ENCODE measurements at regions not wholly inside any gene's neighbourhood (a gene's known extent, or its start where the extent isn't known, plus 50 kb on each side); places are given as distances from the start of the nearest gene placed in this dataset.
A peak's percentile ranks its signal among the peaks of the same experiment; 100 is the strongest.

GRCh38 chr4:136928957-136929411, 603.3 kb downstream of the PCDH18 start:
- DNase-seq (ENCODE audit: low spot score): no peak

- no peak for DNase-seq (ENCODE audit: low spot score)
Observed at GRCh38 chr4:136927172-136927571, 605.1 kb downstream of the PCDH18 start.

DNA sequence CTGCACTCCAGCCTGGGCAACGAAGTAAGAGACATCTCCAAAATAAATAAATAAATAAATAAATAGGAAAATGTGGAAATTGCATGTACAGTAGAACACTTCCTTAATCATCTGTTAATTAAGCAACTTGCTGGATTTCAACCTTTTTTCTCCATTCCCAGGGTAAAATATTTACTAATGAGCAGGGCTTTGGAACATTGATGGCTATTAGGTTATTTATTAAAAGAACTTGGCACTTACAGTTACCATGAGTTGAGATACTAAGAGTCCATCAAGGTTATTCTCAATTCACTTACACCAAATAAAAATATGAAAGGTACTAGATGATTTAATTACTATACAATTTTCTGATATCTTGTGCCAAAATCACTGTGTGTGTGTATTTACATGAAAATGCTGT, 607.1 kb downstream of the PCDH18 start:
- no peak for DNase-seq (ENCODE audit: low spot score)

DNA sequence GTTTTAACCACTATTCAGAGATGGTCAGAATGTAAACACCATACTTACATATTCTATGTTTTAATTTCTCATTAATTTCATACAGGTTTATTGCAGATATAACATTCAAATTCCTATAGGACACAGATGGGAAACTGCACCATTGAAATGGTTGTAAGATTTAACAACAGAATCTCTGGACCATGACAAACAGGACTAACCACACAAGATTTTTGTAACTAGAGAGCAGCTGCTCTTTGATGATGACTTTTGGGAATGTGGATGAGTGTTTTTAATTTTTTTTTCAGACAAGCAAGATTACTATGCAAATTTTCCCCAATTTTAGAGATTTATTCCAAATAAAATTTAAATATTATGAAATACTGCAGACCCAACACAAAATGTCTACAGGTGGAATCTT, 610.2 kb downstream of the PCDH18 start:
- no peak for DNase-seq (ENCODE audit: low spot score)

DNA sequence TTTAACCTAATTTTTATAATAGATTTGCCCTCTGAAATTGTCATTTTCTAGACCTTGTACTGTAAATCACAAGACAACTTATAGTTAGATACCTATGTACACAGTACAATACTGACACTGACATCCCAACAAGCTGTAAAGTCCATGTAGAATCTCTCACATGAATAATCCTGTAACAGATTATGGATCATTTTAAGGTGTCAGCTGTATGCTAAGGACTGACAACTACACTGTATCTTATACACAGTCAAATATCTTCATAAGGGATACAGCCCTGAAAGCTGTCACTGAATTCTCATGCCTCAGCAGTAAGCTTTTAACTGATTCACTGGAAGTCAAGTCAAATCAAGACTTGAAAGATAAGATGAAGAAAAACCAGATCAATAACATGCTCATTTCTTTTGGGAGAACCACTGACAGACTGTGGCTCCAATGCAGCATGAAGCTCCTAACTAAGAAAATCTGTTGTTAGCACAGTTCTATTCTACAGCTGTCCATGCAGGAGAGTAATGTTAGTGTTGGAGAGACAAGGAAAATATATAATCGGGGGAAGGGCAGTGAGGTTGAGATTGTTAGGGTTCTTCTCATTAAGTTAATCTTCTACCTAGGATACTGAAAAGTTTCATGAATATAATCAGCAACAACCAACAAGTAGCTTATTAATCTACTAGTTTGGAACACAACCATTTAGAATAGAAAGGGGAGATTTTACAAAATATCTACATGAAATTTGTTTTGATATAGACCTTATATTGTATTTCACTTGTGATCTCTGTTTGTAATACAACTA, 612.0 kb downstream of the PCDH18 start:
- no peak for DNase-seq (ENCODE audit: low spot score)

DNA sequence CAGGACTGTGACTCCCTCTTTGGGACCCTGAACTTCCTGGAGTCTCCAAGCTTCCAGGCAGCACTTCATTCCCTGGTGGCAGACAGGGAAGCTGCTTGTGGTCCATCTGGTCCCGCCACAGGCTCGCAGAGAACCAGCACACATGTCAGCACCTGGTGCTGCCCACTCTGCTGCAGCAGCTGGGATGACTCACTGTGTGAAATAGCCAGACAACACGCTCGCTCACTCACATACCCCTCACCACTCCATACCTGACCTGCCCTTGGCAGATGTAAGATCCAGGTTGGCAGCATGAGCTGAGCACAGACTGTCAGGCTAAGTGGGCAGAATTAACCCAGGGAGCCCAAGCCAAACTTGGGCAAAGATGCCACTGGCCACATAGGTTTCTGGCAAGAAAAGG, 613.5 kb downstream of the PCDH18 start:
- no peak for DNase-seq (ENCODE audit: low spot score)

DNA sequence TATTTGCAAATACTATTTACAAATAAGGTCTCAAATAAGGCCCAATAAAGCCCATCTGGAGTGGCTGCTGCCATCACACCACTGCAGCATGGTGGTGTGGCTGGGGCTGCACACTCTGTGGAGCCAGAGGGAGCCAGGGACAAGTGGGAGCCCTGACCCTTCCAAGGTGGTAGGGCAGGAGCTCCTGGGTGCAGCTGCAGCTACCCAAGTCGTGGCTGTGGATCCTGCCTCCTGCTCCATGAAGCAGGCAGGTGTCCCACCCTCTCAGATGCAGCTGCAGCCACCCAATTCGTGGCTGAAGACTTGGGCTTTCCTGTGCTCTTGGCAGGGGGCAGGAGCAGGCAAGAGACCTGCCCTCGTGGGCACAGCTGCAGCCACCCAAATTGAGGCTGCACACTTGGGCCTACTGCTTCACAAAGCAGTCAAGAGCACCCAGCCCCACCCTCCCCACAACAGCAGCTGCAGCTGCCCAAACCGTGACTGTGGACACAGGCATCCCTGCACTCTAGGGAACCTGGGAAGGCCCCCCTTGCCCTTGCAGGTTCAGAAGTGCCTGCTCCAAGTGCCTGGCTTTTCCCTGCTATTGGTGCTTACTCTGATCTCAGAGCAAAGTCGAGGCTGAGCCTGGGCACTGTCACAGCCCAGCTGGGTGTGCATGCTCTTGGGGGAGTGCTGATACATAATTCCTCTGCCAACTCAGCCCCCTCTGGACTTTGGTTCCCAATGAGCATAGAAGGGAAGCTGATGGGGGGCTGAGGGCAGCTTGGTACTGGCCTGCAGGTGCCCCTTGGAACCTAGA, 614.8 kb downstream of the PCDH18 start:
- no peak for DNase-seq (ENCODE audit: low spot score)

DNA sequence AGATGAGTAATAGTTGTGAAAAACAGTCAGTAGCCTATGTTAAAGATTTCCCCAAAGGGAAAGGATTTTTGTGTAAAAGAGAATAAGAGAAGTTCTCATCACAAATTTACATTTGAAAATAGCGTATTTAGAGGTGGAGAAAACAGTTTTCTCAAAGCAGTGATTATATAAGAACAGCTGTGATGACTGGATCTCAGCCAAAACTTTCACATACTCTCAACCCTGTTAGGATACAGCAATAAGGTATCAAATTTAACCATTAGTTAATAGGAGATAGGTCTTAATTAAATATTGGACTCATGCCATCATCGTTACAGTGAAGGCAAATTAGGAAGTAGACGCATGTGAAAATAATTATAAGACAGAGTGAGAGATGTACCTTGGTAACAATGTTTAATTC, 622.7 kb downstream of the PCDH18 start:
- DNase-seq (ENCODE audit: low spot score): no peak

- DNase-seq (ENCODE audit: low spot score): no peak
Observed at GRCh38 chr4:136908122-136908521, 624.2 kb downstream of the PCDH18 start.

- no peak for DNase-seq (ENCODE audit: low spot score)
Observed at GRCh38 chr4:136900696-136901095, 631.6 kb downstream of the PCDH18 start.

DNA sequence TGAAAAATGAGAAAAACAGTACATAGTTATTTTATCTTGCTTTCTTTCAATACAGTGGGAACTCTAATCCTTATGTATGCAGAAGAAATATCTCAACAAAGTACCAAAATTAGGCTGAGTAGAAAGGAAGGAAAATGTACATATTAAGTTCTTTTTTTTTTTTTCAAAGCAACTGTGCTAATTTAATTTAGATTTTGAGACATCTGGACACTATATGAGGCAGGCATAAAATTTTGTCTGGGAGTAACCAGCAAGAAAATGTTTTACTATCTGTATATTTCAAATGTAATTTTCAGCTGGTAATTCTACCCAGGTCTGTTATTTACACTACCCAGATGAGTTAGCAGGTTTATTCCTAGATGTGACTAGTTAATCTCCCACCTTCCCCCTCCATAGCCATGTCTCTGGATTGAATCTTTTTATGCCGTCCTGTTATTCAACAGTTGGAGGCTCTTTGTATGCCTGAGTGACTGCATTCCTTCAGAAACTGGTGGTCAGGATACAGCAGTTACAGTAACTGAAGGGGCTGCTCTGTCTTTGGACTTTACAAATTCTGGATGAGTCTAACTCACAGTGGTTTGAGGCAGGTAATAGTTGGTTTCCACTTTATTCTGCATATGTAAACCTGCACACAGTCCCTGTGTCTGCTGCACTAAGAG, 633.6 kb downstream of the PCDH18 start:
- DNase-seq (ENCODE audit: low spot score): no peak

- DNase-seq (ENCODE audit: low spot score): no peak
Observed at GRCh38 chr4:136893573-136893972, 638.7 kb downstream of the PCDH18 start.

- DNase-seq (ENCODE audit: low spot score): no peak
Observed at GRCh38 chr4:136881666-136882065, 650.6 kb downstream of the PCDH18 start.

- no peak for DNase-seq (ENCODE audit: low spot score)
Observed at GRCh38 chr4:136873555-136873954, 658.7 kb downstream of the PCDH18 start.

GRCh38 chr4:136867465-136867864, 664.8 kb downstream of the PCDH18 start:
- DNase-seq (ENCODE audit: low spot score): no peak

DNA sequence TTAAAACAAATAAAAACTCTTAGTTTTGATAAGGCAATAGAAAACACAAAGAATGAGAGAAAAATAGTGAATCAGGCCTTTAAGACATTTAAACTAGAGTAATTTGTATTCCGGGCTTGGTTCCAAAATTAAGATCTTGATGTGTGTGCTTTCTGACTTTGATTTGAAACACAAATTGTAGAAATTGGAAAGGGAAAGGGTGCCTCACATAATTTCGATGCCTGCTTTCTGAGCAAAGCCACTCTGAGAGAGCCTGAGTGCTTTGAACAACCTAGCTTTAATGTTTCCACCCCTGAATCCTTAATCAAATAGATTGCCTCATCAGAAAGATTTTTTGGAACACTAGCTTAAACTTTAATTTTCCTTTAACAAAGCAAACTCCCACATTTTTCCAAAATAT, 666.8 kb downstream of the PCDH18 start:
- DNase-seq (ENCODE audit: low spot score): no peak

DNA sequence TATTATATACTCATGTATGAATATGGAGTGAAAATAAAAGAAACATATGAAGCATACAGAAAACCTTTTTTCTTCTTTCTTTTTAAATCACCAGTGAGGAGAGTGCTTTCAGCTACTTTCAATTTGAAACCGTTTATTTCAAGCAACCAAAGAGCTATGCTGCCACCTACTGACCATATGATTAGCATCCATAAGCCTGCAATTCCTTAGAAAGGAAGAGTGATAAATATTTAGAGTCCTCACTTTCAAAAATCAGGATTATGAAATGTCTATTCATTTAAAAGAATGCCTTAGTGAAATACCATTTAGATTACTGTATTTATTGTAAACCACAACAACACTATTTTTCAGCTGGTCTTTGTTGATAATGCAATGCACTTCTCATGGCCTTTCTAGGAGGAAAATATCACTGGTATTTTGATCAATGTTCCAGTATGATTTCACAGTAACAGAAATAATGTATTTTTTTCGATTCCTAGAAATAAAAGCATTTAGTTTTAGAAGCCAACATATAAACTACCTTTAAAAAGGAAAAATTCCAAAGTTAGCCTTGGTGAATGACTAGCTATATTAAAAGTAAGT, 667.6 kb downstream of the PCDH18 start:
- DNase-seq (ENCODE audit: low spot score): peak; percentile 53

DNA sequence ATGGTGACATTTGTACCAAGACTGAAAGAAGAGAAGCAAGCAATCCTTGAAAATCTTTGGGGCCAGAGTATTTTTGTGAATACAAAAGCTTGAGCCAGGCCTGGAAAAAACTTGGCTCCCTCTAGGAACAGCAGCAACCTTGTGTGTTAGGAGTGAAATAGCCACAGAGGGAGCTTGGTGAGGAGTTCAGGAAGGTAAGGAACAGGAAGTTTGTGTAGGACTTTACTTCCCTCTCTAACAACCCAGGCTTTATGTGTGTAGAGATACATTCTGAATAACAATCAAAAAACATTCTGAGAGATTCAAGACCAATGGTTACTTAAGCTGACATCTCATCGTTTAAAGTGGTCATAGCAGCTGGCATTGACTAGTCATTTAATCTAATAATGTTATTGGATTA, 668.5 kb downstream of the PCDH18 start:
- no peak for DNase-seq (ENCODE audit: low spot score)

GRCh38 chr4:136862653-136863052, 669.6 kb downstream of the PCDH18 start:
- no peak for DNase-seq (ENCODE audit: low spot score)

- DNase-seq (ENCODE audit: low spot score): no peak
Observed at GRCh38 chr4:136861091-136861490, 671.2 kb downstream of the PCDH18 start.

GRCh38 chr4:136858903-136859302, 673.4 kb downstream of the PCDH18 start:
- no peak for DNase-seq (ENCODE audit: low spot score)

- DNase-seq (ENCODE audit: low spot score): no peak
Observed at GRCh38 chr4:136855886-136856285, 676.4 kb downstream of the PCDH18 start.
